Keratinocyte (primary cell): ENCODE measurements at regions not wholly inside any gene's neighbourhood (a gene's known extent, or its start where the extent isn't known, plus 50 kb on each side); places are given as distances from the start of the nearest gene placed in this dataset.

Experiments used
- EZH2 ChIP-seq: IDR thresholded peaks from one replicate; pipeline ENCODE4 v1.6.1; 2012; ENCODE audit warnings: inconsistent platforms, mild to moderate bottlenecking, low read length, moderate library complexity
- TF ChIP-seq, protein P1 (sequence below), 3 experiments: IDR thresholded peaks in 1 of 3; conservative IDR thresholded peaks in 1 of 3; optimal IDR thresholded peaks in 1 of 3; 2 replicates in 2 of 3; 3 replicates in 1 of 3; pipeline versions ENCODE3 to v1.5.1; 2011; ENCODE audit warnings: low read length in 3 of 3, mild to moderate bottlenecking in 3 of 3, moderate library complexity in 2 of 3, control low read depth in 1 of 3, inconsistent platforms in 1 of 3; ENCODE audit not compliant: insufficient read depth in 2 of 3; ENCODE audit errors: extremely low read depth in 1 of 3

- TF ChIP-seq, protein P1, sequence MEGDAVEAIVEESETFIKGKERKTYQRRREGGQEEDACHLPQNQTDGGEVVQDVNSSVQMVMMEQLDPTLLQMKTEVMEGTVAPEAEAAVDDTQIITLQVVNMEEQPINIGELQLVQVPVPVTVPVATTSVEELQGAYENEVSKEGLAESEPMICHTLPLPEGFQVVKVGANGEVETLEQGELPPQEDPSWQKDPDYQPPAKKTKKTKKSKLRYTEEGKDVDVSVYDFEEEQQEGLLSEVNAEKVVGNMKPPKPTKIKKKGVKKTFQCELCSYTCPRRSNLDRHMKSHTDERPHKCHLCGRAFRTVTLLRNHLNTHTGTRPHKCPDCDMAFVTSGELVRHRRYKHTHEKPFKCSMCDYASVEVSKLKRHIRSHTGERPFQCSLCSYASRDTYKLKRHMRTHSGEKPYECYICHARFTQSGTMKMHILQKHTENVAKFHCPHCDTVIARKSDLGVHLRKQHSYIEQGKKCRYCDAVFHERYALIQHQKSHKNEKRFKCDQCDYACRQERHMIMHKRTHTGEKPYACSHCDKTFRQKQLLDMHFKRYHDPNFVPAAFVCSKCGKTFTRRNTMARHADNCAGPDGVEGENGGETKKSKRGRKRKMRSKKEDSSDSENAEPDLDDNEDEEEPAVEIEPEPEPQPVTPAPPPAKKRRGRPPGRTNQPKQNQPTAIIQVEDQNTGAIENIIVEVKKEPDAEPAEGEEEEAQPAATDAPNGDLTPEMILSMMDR (optimal IDR thresholded peaks at IDR 0.05 in 1 of 3, IDR thresholded peaks at IDR 0.05 in 1 of 3, conservative IDR thresholded peaks at IDR 0.05 in 1 of 3; ENCODE audit: extremely low read depth in 1 of 3, insufficient read depth in 2 of 3, low read length in 3 of 3), result no peak
- no peak for TF ChIP-seq EZH2
Observed at GRCh38 chr3:146709969-146710368, 104.8 kb upstream of the PLSCR5 start.
